NOMO-1 treated with dmso at 0.1 percent for 144 hours (cell line): ENCODE measurements at regions not wholly inside any gene's neighbourhood (a gene's known extent, or its start where the extent isn't known, plus 50 kb on each side); places are given as distances from the start of the nearest gene placed in this dataset.

Experiments
- DNase-seq: peaks from one replicate; lab custom pipeline; 2025; ENCODE audit not compliant: unreplicated experiment; lab: John Stamatoyannopoulos, UW

DNA sequence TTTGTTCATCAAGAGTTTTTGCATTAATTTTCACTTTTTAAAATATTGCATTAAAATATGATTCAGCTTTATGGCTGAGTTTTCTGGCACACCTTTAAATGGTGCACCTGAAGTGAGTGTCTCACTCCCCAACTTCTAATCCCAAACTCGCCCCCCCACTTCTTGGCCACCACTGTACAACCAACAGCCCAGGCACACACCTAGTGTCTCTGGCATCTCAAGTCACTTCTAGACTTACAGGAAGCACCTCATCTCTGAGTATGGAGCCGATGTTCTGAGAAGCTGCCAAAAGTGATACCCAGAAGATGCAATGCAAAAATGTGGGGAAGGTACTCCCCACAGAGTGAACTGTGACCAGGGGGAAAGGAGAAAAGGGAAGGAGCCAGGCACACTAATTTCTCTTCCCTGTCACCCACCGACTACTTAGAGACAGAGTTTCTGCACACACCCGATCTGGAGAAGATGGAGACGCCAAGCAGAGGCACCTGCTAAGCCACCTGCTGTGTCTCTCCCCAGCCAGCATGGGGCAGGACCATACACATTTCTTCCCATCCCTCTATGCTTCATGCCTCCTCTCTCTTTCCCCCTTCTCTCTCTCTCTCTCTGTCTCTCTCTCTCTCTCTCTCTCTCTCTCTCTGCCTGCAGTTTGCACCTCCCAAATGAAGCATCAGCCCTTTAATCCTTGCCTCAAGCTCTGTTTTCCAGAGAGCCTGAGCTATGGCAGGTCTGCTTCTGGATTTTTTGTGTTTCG lies 155.3 kb upstream of the ZNF507 start:
- no peak for DNase-seq

DNA sequence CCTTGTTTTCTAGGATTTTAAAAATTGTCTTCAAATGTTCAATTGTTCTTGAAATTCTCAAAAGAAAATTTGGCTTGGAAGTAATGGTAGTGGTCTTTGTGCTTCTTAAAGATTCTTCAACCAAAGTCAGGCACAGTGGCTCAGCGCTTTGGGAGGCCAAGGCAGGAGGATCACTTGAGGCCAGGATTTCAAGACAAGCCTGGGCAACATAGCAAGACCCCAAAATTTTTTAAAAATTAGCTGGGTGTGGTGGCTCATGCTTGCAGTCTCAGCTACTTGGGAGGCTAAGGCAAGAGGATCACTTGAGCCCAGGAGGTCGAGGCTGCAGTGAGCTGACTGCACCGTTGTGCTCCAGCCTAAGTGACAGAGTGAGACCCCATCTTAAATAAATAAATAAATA lies 153.5 kb upstream of the ZNF507 start:
- no peak for DNase-seq

DNA sequence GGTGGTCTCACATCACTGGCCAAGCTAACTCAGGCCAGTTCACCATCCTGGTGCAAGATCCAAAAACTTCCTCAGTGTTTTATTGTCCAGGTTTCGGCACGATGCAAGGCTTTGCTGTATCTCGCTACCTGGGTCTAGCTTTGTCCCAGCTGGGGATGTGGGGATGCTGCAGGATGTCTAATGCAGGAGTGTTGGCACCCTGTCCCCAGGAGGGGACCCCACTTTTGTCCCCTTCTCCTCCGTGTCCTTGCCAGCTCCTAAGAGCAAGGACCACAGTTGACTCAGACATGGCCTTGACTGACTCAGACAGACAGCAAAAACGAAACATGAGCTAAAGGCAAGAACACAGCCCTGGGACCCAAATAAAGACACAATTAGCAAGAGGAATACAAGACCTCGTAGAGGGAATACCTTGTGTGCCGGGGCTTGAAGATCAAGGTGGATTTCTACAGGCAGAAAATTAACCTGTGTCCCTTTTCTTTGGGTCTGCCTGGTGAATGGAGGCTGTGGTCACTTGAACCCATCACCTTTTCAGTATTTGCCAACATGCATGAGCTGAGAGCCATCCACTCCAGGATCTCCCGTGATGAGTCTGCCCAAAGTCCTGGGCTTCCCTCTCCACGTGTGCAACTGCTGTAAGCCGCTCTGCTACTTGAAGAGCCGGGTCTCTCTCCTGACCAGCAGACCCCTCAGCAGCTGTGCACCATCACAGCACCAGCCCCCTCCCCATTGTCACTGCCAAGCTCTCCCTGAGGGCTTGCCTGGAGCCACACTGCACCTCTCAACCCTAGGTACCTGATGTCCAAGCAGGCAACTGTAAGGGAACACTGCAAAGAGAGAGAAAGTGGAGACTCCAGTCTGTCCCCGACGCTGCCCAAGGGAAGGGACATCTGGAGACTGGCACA lies 149.5 kb upstream of the ZNF507 start:
- DNase-seq, result no peak

- no peak for DNase-seq
These were observed 148.6 kb upstream of the ZNF507 start for GRCh38 chr19:32196690-32197420.

GRCh38 chr19:32197896-32198882 lies 147.2 kb upstream of the ZNF507 start:
- DNase-seq, result no peak

DNA sequence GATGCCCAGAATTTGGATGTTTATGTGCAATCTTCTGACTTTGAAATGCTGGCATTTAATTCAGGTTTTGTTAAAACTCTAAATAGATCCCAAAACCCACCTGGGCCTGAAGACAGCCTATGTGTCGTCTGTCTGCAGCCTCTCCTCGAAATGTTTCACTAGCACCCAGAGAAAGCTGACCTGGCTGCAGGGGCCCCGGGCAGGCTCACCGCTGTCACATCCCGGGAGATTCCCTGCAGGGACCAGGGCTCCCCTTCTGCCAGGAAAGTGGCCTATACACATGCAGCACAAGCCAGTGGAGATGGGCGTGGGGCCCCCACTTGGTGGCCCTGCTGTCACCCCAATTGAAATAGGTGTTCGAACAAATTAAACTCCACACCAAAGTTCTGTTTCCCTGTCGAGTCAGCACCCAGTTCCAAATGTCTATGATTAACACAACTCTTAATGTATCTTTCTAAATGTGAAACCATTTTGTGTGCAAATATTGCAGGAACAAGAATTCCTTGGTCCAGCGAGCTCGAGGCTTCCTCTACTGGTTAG lies 145.8 kb upstream of the ZNF507 start:
- DNase-seq, result no peak

GRCh38 chr19:32200312-32201038 lies 144.9 kb upstream of the ZNF507 start:
- DNase-seq, result no peak

DNA sequence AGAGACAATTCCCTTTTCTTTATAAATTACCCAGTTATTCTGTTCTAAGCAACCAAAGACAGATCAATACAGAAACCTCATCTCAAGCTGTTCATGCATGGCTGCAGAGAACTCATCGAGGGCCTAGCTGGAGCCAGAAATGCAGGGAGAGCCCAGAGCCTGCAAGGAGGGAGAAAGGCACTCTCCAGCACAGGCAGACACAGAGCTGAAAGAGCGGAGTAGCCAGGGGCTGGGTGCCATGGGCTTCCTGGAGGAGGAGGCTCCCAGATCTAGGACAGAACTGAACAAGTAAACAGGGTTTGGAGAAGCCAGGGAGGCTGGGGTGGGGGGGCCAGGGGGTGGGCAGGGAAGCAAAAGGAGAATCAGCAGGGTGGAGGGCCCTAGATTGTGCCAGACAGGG lies 144.2 kb upstream of the ZNF507 start:
- DNase-seq, result no peak

GRCh38 chr19:32201636-32202051 lies 143.8 kb upstream of the ZNF507 start:
- peak; percentile 27 for DNase-seq

GRCh38 chr19:32202244-32202643 lies 143.2 kb upstream of the ZNF507 start:
- DNase-seq, result no peak

DNA sequence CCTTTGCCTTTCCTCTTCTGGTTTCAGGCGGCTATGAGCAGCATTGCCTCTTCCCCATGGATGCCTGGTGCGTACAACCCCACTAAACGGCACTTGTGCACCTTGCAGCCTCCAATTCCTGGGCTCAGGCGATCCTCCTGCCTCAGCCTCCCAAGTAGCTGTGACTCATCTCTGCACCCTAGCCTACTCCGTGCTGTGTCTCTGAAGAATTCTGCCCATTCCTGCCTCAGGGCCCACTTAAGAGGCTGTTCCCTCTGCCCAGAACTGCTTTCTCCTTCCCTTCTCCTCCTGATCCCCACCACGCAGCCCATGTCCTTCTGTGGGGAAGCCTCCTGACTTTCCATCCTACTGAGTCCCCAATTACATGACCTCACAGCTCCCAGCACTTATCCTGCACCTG lies 142.2 kb upstream of the ZNF507 start:
- DNase-seq, result no peak

GRCh38 chr19:32206065-32206464 lies 139.3 kb upstream of the ZNF507 start:
- DNase-seq, result no peak

DNA sequence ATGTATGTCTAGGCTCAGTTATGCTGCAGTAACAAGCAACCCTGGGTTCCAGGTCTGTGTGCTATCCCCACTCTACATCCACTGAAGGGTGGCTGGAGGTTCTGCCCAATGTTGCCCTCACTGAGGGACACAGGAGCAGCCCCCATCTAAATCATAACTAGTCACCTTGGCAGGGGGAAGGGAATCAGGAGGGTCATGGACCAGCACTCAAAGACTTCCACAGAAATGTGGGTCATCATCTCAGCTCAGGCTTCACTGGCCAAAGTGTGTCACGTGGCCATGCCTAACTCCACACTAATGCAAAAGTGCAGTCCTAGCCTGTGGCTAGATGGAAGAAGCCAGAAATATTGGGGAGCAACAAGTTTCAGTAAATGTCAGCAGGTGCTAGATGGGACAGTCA lies 137.3 kb upstream of the ZNF507 start:
- no peak for DNase-seq

GRCh38 chr19:32219392-32219791 lies 126.0 kb upstream of the ZNF507 start:
- no peak for DNase-seq

DNA sequence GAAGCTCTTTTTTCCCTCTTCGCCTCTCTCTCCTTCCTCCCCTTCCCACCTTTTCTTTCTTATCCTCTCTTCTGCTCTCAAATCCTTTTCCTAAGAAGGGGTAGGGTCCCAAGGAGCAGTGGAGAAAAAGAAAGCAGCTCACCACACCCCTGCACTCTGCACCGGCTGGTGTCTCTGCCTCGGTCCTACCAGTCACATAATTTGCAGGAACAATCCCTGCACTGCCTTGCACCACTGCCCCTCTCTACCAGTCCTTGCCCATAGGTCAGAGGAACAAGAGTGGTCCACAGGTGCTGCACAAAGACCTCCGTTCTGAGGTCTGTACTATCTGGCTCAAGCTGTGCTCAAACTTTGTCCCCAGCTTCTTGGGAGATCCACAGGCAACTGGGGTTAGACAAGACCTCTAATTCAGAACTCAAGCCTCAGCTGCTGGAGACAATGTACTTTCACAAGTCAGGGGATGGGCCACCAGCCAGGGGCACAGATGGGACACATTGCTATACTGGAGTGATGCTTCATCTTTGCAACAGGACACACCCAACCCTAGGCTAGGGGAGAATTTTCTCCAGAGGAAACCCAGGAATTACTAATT lies 125.4 kb upstream of the ZNF507 start:
- DNase-seq, result no peak

DNA sequence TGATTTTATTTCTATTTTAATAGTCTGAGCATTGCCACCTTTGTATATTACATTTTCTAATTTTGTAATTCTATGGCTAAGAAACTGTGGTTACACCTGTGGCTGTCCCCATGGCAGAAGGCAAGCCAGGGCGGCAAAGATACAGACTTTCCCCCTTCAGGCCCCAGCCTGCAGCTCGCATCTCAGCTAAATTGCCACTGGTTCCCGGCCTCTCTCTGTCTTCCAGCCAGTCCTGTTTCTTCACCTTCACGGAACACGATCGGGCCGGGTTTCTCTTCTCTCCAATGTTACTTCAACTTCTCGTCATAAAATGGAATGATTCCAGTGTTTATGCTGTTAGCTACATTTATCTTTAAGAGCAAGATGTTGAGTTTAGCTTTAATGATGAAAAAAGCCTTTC lies 124.5 kb upstream of the ZNF507 start:
- no peak for DNase-seq

DNA sequence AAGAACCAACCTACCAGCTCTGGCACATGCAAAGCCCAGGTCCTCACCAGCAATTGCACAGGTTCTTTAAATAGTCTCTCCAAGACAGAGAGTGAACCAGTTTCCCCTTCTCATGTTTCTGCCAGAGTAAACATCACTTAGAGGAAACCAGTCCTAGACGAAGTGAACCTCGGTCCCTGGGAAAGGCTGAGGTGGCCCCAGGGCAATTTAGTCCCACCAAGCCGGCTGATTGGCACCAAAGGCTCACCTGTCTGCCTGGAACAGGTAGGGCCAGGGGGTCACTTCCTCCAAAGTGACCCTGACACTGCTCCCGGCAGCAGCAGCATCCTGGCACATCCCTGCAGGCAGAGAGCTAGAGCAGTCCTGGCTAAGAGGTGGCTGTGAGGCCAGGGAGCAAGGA lies 122.9 kb upstream of the ZNF507 start:
- no peak for DNase-seq

GRCh38 chr19:32223106-32223505 lies 122.3 kb upstream of the ZNF507 start:
- no peak for DNase-seq
